ENCODE measurements at regions not wholly inside any gene's neighbourhood (a gene's known extent, or its start where the extent isn't known, plus 50 kb on each side); places are given as distances from the start of the nearest gene placed in this dataset.

- no peaks in the 10 kb centered on the region for H3F3A ChIP-seq (ENCODE audit: low read length, unreplicated experiment)
- intact Hi-C loops (cut with micrococcal nuclease) = no loop called here
- ATAC-seq (no peak), DNase-seq (no peak)
- H4K20me1 ChIP-seq (ENCODE audit: low read length) = no peaks in the 10 kb centered on the region
- H3K9me3 ChIP-seq (ENCODE audit: low read length) = no peaks in the 10 kb centered on the region
- H3K27ac ChIP-seq (ENCODE audit: low read length) = no peak overlapping the region
- no peak overlapping the region for H3K9ac ChIP-seq (ENCODE audit: low read length)
- no peak overlapping the region for H3K4me2 ChIP-seq (ENCODE audit: low read length)
- peaks cover 8% of the 10 kb centered on the region; the same call in 1 of the 2 replicates for H3K4me1 ChIP-seq (ENCODE audit: insufficient read depth, low read length)
- no peaks in the 10 kb centered on the region for H3K27me3 ChIP-seq (ENCODE audit: low read length)
- H2AFZ ChIP-seq (ENCODE audit: low read length) = peak overlapping the region; percentile 14; the same call in 1 of the 2 replicates
- TF ChIP-seq EZH2 (IDR thresholded peaks at IDR 0.05; ENCODE audit: low read length, unreplicated experiment) (no peak), EZH2phosphoT487 (IDR thresholded peaks at IDR 0.05; ENCODE audit: borderline replicate concordance, low read length) (no peak), CTCF (conservative IDR thresholded peaks at IDR 0.05; ENCODE audit: low read depth, low read length) (no peak)
- BruUV-seq (replicated peaks) = no TSS peak
- H3K9me2 ChIP-seq (replicated peaks; ENCODE audit: low read length) = no peaks in the 10 kb centered on the region
- ChIA-PET POLR2A (ENCODE audit: unreplicated experiment) (no interaction called here), CTCF (no interaction called here)
- no peaks in the 10 kb centered on the region for H3K36me3 ChIP-seq (ENCODE audit: low read depth, low read length)
- no peaks in the 10 kb centered on the region for H3K79me2 ChIP-seq (ENCODE audit: low read length)
- H3K4me3 ChIP-seq (ENCODE audit: low read length) = no peak overlapping the region
These were observed 116.1 kb upstream of the GLI2 start for GRCh38 chr2:120619579-120619978.

GRCh38 chr2:120620025-120620793 lies 115.5 kb upstream of the GLI2 start:
- ChIA-PET POLR2A (ENCODE audit: unreplicated experiment) (no interaction called here), CTCF (no interaction called here)
- Histone ChIP-seq H3K9me2 (replicated peaks; ENCODE audit: low read length) (no peaks in the 10 kb centered on the region), H3F3A (ENCODE audit: low read length, unreplicated experiment) (no peaks in the 10 kb centered on the region), H3K27ac (ENCODE audit: low read length) (no peak overlapping the region), H3K27me3 (ENCODE audit: low read length) (no peaks in the 10 kb centered on the region), H3K36me3 (ENCODE audit: low read depth, low read length) (no peaks in the 10 kb centered on the region), H4K20me1 (ENCODE audit: low read length) (no peaks in the 10 kb centered on the region), H3K4me2 (ENCODE audit: low read length) (no peak overlapping the region), H3K9ac (ENCODE audit: low read length) (no peak overlapping the region), H2AFZ (ENCODE audit: low read length) (peak overlapping the region; percentile 14; the same call in 1 of the 2 replicates), H3K79me2 (ENCODE audit: low read length) (no peaks in the 10 kb centered on the region), H3K4me3 (ENCODE audit: low read length) (no peak overlapping the region), H3K9me3 (ENCODE audit: low read length) (no peaks in the 10 kb centered on the region), H3K4me1 (ENCODE audit: insufficient read depth, low read length) (peaks cover 8% of the 10 kb centered on the region; the same call in 1 of the 2 replicates)
- BruUV-seq (replicated peaks) = no TSS peak
- intact Hi-C loops (cut with micrococcal nuclease) = no loop called here
- DNase-seq (peak; percentile 17), ATAC-seq (peak; percentile 67)
- no peak for TF ChIP-seq EZH2phosphoT487 (IDR thresholded peaks at IDR 0.05; ENCODE audit: borderline replicate concordance, low read length)

- no peaks in the 10 kb centered on the region for H3F3A ChIP-seq (ENCODE audit: low read length, unreplicated experiment)
- H3K4me2 ChIP-seq (ENCODE audit: low read length) = no peak overlapping the region
- intact Hi-C loops (cut with micrococcal nuclease) = no loop called here
- no peaks in the 10 kb centered on the region for H3K9me3 ChIP-seq (ENCODE audit: low read length)
- BruUV-seq (replicated peaks) = no TSS peak
- H3K27me3 ChIP-seq (ENCODE audit: low read length) = no peaks in the 10 kb centered on the region
- H2AFZ ChIP-seq (ENCODE audit: low read length) = no peak overlapping the region
- H4K20me1 ChIP-seq (ENCODE audit: low read length) = no peaks in the 10 kb centered on the region
- H3K4me1 ChIP-seq (ENCODE audit: insufficient read depth, low read length) = peaks cover 22% of the 10 kb centered on the region
- ChIA-PET POLR2A (ENCODE audit: unreplicated experiment) (no interaction called here), CTCF (no interaction called here)
- H3K79me2 ChIP-seq (ENCODE audit: low read length) = no peaks in the 10 kb centered on the region
- H3K9me2 ChIP-seq (replicated peaks; ENCODE audit: low read length) = no peaks in the 10 kb centered on the region
- no peak for DNase-seq
- TF ChIP-seq EZH2phosphoT487 (IDR thresholded peaks at IDR 0.05; ENCODE audit: borderline replicate concordance, low read length) (no peak), EZH2 (IDR thresholded peaks at IDR 0.05; ENCODE audit: low read length, unreplicated experiment) (no peak), CTCF (conservative IDR thresholded peaks at IDR 0.05; ENCODE audit: low read depth, low read length) (no peak)
- H3K9ac ChIP-seq (ENCODE audit: low read length) = no peak overlapping the region
- H3K4me3 ChIP-seq (ENCODE audit: low read length) = no peak overlapping the region
- ATAC-seq = no peak
- H3K36me3 ChIP-seq (ENCODE audit: low read depth, low read length) = no peaks in the 10 kb centered on the region
- H3K27ac ChIP-seq (ENCODE audit: low read length) = no peak overlapping the region
These were observed 113.4 kb upstream of the GLI2 start for GRCh38 chr2:120622159-120622869.

Data from PC-3 (cell line).